Spleen (tissue), 7 donors: ENCODE measurements at regions not wholly inside any gene's neighbourhood (a gene's known extent, or its start where the extent isn't known, plus 50 kb on each side); places are given as distances from the start of the nearest gene placed in this dataset.

ENCODE experiments used
- CTCF ChIP-seq, 11 experiments: fragments of 200-600 bp in 7 of 11; fragments of 450-650 bp in 4 of 11; sonication (generic) in 4 of 11; IDR thresholded peaks in 8 of 11; conservative IDR thresholded peaks in 3 of 11; 1 replicate in 7 of 11; 2 replicates in 4 of 11; pipeline versions ENCODE4 v1.4.0 to v1.8.0; 2016 to 2021; ENCODE audit warnings: antibody characterized with exemption in 11 of 11, inconsistent platforms in 4 of 11, mild to moderate bottlenecking in 1 of 11
- POLR2AphosphoS5 ChIP-seq, 3 donors: sonication (generic); formaldehyde crosslinking; IDR thresholded peaks; one replicate each; pipeline ENCODE4 v1.5.1; 2017; ENCODE audit warnings: antibody characterized with exemption in 3 of 3
- donor health status: DM: no; HTN: no; CAD: no; lungs with moderate emphysema.
- donor health status: DM: no; HTN: no; CAD: no.
- donor health status: DM: no; HTN: no; CAD: no.

DNA sequence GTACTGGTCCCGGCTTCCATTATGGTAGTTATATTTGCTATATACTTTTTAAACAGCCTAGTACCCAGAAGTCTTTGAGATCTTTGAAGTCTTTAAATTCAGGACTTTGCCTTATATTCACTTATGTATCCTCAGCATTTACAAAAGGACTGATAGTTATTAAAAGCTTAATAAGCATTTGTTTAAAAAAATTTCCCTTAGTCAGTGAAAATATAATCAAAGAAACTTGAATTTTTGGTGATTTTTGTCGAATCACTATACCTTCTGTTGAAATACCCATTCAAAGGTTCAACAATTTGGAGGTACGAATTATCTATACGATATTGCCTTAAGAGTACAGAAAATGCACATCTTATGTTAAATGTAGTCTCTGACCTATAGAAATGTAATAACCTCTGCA is 721.4 kb downstream of the NSUN3 start:
- TF ChIP-seq CTCF (IDR thresholded peaks at IDR 0.05 in 8 of 11, conservative IDR thresholded peaks at IDR 0.05 in 3 of 11) (no peak), POLR2AphosphoS5 (IDR thresholded peaks at IDR 0.05) (no peak)
